ENCODE measurements at regions not wholly inside any gene's neighbourhood (a gene's known extent, or its start where the extent isn't known, plus 50 kb on each side); places are given as distances from the start of the nearest gene placed in this dataset.

- ATAC-seq, result no peak
- TF ChIP-seq PATZ1 (CRISPR knock-in tag; IDR thresholded peaks at IDR 0.05; ENCODE audit: borderline replicate concordance), result no peak
- TF ChIP-seq ZNF565 (CRISPR knock-in tag; conservative IDR thresholded peaks at IDR 0.05; ENCODE audit: low read depth), result no peak
- TF ChIP-seq PPARA (CRISPR knock-in tag; IDR thresholded peaks at IDR 0.05; ENCODE audit: borderline replicate concordance), result no peak
- no peak for TF ChIP-seq RARB (CRISPR knock-in tag; IDR thresholded peaks at IDR 0.05)
These were observed 396.7 kb upstream of the OR4E1 start for GRCh38 chr14:22070119-22070982.

GRCh38 chr14:22065347-22065746 is 391.7 kb upstream of the OR4E1 start:
- TF ChIP-seq PPARA (CRISPR knock-in tag; IDR thresholded peaks at IDR 0.05; ENCODE audit: borderline replicate concordance), result no peak
- no peak for TF ChIP-seq ZNF70 (CRISPR knock-in tag; IDR thresholded peaks at IDR 0.05)
- TF ChIP-seq CREB5 (CRISPR knock-in tag; IDR thresholded peaks at IDR 0.05; ENCODE audit: low read depth), result no peak
- TF ChIP-seq BACH2 (CRISPR knock-in tag; IDR thresholded peaks at IDR 0.05; ENCODE audit: borderline replicate concordance), result no peak
- no peak for TF ChIP-seq ESRRG (CRISPR knock-in tag; IDR thresholded peaks at IDR 0.05)
- no peak for TF ChIP-seq ZFP3 (CRISPR knock-in tag; IDR thresholded peaks at IDR 0.05)
- no peak for TF ChIP-seq RARB (CRISPR knock-in tag; IDR thresholded peaks at IDR 0.05)
- TF ChIP-seq GLIS3 (CRISPR knock-in tag; IDR thresholded peaks at IDR 0.05), result no peak
- no peak for TF ChIP-seq ZNF565 (CRISPR knock-in tag; conservative IDR thresholded peaks at IDR 0.05; ENCODE audit: low read depth)
- no peak for TF ChIP-seq ZNF8 (CRISPR knock-in tag; IDR thresholded peaks at IDR 0.05)
- TF ChIP-seq CSDC2 (CRISPR knock-in tag; IDR thresholded peaks at IDR 0.05), result no peak
- no peak for TF ChIP-seq CSRNP3 (CRISPR knock-in tag; IDR thresholded peaks at IDR 0.05)
- no peak for TF ChIP-seq TOX (CRISPR knock-in tag; IDR thresholded peaks at IDR 0.05; ENCODE audit: borderline replicate concordance)
- TF ChIP-seq ARNTL (CRISPR knock-in tag; IDR thresholded peaks at IDR 0.05; ENCODE audit: borderline replicate concordance, low read depth), result no peak
- no peak for TF ChIP-seq SNAI2 (CRISPR knock-in tag; IDR thresholded peaks at IDR 0.05)
- TF ChIP-seq ZFP30 (CRISPR knock-in tag; IDR thresholded peaks at IDR 0.05), result no peak
- no peak for TF ChIP-seq PATZ1 (CRISPR knock-in tag; IDR thresholded peaks at IDR 0.05; ENCODE audit: borderline replicate concordance)
- TF ChIP-seq ISL1 (CRISPR knock-in tag; IDR thresholded peaks at IDR 0.05), result no peak
- TF ChIP-seq TCF4 (CRISPR knock-in tag; IDR thresholded peaks at IDR 0.05; ENCODE audit: borderline replicate concordance), result no peak
- no peak for TF ChIP-seq ZC3H10 (CRISPR knock-in tag; IDR thresholded peaks at IDR 0.05)

GRCh38 chr14:22059201-22059600 is 385.6 kb upstream of the OR4E1 start:
- TF ChIP-seq TOX (CRISPR knock-in tag; IDR thresholded peaks at IDR 0.05; ENCODE audit: borderline replicate concordance) (no peak), ZNF70 (CRISPR knock-in tag; IDR thresholded peaks at IDR 0.05) (no peak), TSHZ2 (CRISPR knock-in tag; IDR thresholded peaks at IDR 0.05) (no peak), ARNTL (CRISPR knock-in tag; IDR thresholded peaks at IDR 0.05; ENCODE audit: borderline replicate concordance, low read depth) (no peak), BACH2 (CRISPR knock-in tag; IDR thresholded peaks at IDR 0.05; ENCODE audit: borderline replicate concordance) (no peak), ZNF8 (CRISPR knock-in tag; IDR thresholded peaks at IDR 0.05) (no peak), CSDC2 (CRISPR knock-in tag; IDR thresholded peaks at IDR 0.05) (no peak), RARB (CRISPR knock-in tag; IDR thresholded peaks at IDR 0.05) (no peak), GLIS3 (CRISPR knock-in tag; IDR thresholded peaks at IDR 0.05) (no peak), ESRRG (CRISPR knock-in tag; IDR thresholded peaks at IDR 0.05) (no peak), PATZ1 (CRISPR knock-in tag; IDR thresholded peaks at IDR 0.05; ENCODE audit: borderline replicate concordance) (no peak), TCF4 (CRISPR knock-in tag; IDR thresholded peaks at IDR 0.05; ENCODE audit: borderline replicate concordance) (no peak), OSR1 (CRISPR knock-in tag; IDR thresholded peaks at IDR 0.05) (no peak), ZFP3 (CRISPR knock-in tag; IDR thresholded peaks at IDR 0.05) (no peak), PPARA (CRISPR knock-in tag; IDR thresholded peaks at IDR 0.05; ENCODE audit: borderline replicate concordance) (no peak), ZNF565 (CRISPR knock-in tag; conservative IDR thresholded peaks at IDR 0.05; ENCODE audit: low read depth) (no peak), CREB5 (CRISPR knock-in tag; IDR thresholded peaks at IDR 0.05; ENCODE audit: low read depth) (no peak), SNAI2 (CRISPR knock-in tag; IDR thresholded peaks at IDR 0.05) (no peak)
- no peak for ATAC-seq

More at GRCh38 chr14:22065347-22065746, 391.7 kb upstream of the OR4E1 start:
- ATAC-seq, result no peak
